Keratinocyte (primary cell): ENCODE measurements at regions not wholly inside any gene's neighbourhood (a gene's known extent, or its start where the extent isn't known, plus 50 kb on each side); places are given as distances from the start of the nearest gene placed in this dataset.

Source experiments
- CTCF ChIP-seq, 3 experiments: IDR thresholded peaks in 1 of 3; conservative IDR thresholded peaks in 1 of 3; optimal IDR thresholded peaks in 1 of 3; 2 replicates in 2 of 3; 3 replicates in 1 of 3; pipeline versions ENCODE3 to v1.5.1; 2011; ENCODE audit warnings: low read length in 3 of 3, mild to moderate bottlenecking in 3 of 3, moderate library complexity in 2 of 3, control low read depth in 1 of 3, inconsistent platforms in 1 of 3; ENCODE audit not compliant: insufficient read depth in 2 of 3; ENCODE audit errors: extremely low read depth in 1 of 3
- EZH2 ChIP-seq: IDR thresholded peaks from one replicate; pipeline ENCODE4 v1.6.1; 2012; ENCODE audit warnings: inconsistent platforms, mild to moderate bottlenecking, low read length, moderate library complexity

- no peak for TF ChIP-seq CTCF (optimal IDR thresholded peaks at IDR 0.05 in 1 of 3, IDR thresholded peaks at IDR 0.05 in 1 of 3, conservative IDR thresholded peaks at IDR 0.05 in 1 of 3; ENCODE audit: extremely low read depth in 1 of 3, insufficient read depth in 2 of 3, low read length in 3 of 3)
- no peak for TF ChIP-seq EZH2
Observed at GRCh38 chr3:125652349-125652748, 57.1 kb upstream of the OSBPL11 start.
